Stimulated activated CD4-positive, alpha-beta T cell treated with anti-CD3 and anti-CD28 coated beads, Interleukin-12 subunit alpha, Interleukin-12 subunit beta, amount 100 ng/mL, for 48 hours (primary cell): ENCODE measurements at regions not wholly inside any gene's neighbourhood (a gene's known extent, or its start where the extent isn't known, plus 50 kb on each side); places are given as distances from the start of the nearest gene placed in this dataset.
"Not testable (repeated sequence)": the region's sequence is repeated elsewhere in the genome, so short reads cannot be mapped to it uniquely, and the experiment has no call there.

ENCODE experiments used
- DNase-seq, 3 donors: peaks; one replicate each; pipeline ENCODE4 v3.0.0-alpha.2; 2020; ENCODE audit warnings: low read depth in 2 of 3, low spot score in 1 of 3

GRCh38 chr5:96209829-96210228, 223.2 kb downstream of the PCSK1 start:
- DNase-seq = no peak

GRCh38 chr5:96207420-96207819, 225.6 kb downstream of the PCSK1 start:
- DNase-seq = no peak

- DNase-seq = no peak
Measured at GRCh38 chr5:96203761-96204160, 229.3 kb downstream of the PCSK1 start.

- DNase-seq = no peak
Measured at GRCh38 chr5:96201503-96201902, 231.5 kb downstream of the PCSK1 start.

- DNase-seq = no peak
Measured at GRCh38 chr5:96200641-96201040, 232.4 kb downstream of the PCSK1 start.

GRCh38 chr5:96199713-96200183, 233.3 kb downstream of the PCSK1 start:
- DNase-seq = no peak

GRCh38 chr5:96198356-96199058, 234.5 kb downstream of the PCSK1 start:
- DNase-seq = no peak

GRCh38 chr5:96197767-96198166, 235.3 kb downstream of the PCSK1 start:
- not testable (repeated sequence) for DNase-seq

- no peak for DNase-seq
Measured at GRCh38 chr5:96197347-96197746, 235.7 kb upstream of the ELL2 start.

- DNase-seq = no peak
Measured at GRCh38 chr5:96196890-96197289, 235.2 kb upstream of the ELL2 start.

- DNase-seq = no peak
Measured at GRCh38 chr5:96196407-96196806, 234.8 kb upstream of the ELL2 start.

- no peak for DNase-seq
Measured at GRCh38 chr5:96195123-96195522, 233.5 kb upstream of the ELL2 start.

- DNase-seq = no peak
Measured at GRCh38 chr5:96194593-96194992, 232.9 kb upstream of the ELL2 start.

- DNase-seq = no peak
Measured at GRCh38 chr5:96193946-96194345, 232.3 kb upstream of the ELL2 start.

GRCh38 chr5:96189987-96190386, 228.3 kb upstream of the ELL2 start:
- DNase-seq = no peak

GRCh38 chr5:96189028-96189826, 227.6 kb upstream of the ELL2 start:
- DNase-seq = no peak

- DNase-seq = no peak
Measured at GRCh38 chr5:96187309-96188027, 225.8 kb upstream of the ELL2 start.

GRCh38 chr5:96184510-96184909, 222.9 kb upstream of the ELL2 start:
- DNase-seq = not testable (repeated sequence)

- DNase-seq = no peak
Measured at GRCh38 chr5:96180684-96181435, 219.2 kb upstream of the ELL2 start.

GRCh38 chr5:96177303-96177869, 215.7 kb upstream of the ELL2 start:
- DNase-seq = no peak

- DNase-seq = no peak
Measured at GRCh38 chr5:96176022-96176421, 214.4 kb upstream of the ELL2 start.
